ENCODE measurements at regions not wholly inside any gene's neighbourhood (a gene's known extent, or its start where the extent isn't known, plus 50 kb on each side); places are given as distances from the start of the nearest gene placed in this dataset.

DNA sequence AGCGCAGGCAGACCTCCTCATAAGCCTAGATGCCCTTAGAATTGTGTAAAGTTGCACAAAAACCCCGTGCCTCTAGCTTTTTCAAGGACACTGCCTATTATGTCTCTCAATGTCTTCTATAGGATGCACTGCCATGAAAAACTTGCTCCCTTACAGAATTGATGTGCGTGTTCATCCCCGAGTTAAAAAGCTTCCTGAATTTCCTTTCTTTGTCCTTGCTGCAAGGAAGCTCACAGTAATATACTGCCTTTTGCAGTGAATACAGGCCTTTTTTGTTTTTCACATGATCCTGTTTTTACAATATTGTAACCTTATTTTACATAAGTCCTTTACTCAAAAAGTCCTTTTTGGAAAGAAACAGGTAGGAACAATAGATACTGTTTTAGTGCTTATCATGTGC, 193.0 kb downstream of the TTLL7 start:
- no peaks in the 10 kb centered on the region for H3K9me3 ChIP-seq
- no peak overlapping the region for H3K27ac ChIP-seq
- intact Hi-C loops (cut with DNase I) = no loop called here
- DNase-seq = no peak
- H3K4me1 ChIP-seq = no peaks in the 10 kb centered on the region
- no peaks in the 10 kb centered on the region for H3K36me3 ChIP-seq
- no peak overlapping the region for H3K4me3 ChIP-seq
- 81 to 96% methylated on average over 4 of the region's 4 CpGs for WGBS, 2 donors
- no peaks in the 10 kb centered on the region for H3K27me3 ChIP-seq
- no peak for TF ChIP-seq POLR2A (IDR thresholded peaks at IDR 0.05)
- TF ChIP-seq CTCF (IDR thresholded peaks at IDR 0.05) = no peak

DNA sequence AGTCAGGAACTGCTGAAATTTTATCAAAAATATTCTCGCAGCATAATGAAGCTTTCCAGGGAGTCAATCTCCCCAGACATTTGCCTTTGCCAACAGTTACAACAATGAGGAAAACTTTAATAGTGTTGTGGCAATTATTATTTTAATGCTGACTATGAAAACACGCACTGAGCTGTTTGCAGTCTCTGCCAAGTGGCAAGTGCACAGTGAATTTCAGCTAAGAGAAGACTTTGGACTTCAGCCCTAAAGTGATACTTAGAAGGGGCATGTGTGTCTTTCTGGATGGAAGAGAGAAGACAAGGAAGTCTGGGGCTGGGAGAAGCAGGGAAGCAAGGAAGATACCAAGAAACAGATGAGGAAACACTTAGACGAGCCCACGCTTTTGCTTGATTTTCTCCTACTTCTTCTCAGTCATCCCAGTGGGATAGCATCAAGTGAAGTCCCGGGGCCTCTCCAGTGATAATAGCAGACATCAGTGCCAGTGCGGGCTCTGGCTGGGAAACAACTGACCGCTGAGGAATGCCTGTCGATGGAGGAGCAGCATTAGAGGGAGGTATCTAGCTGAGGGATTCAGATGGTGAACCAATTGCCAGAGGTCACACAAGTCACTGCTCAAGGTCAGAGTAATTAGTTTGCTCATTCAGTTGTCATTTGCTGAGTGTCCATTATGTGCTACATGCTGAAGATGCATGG, 196.3 kb downstream of the TTLL7 start:
- DNase-seq = no peak
- no peaks in the 10 kb centered on the region for H3K9me3 ChIP-seq
- H3K36me3 ChIP-seq = no peaks in the 10 kb centered on the region
- 53 to 59% methylated on average over 6 to 8 of the region's 8 CpGs for WGBS, 2 donors
- no peak overlapping the region for H3K4me3 ChIP-seq
- H3K27ac ChIP-seq = no peak overlapping the region
- no peaks in the 10 kb centered on the region for H3K27me3 ChIP-seq
- H3K4me1 ChIP-seq = peaks cover 0 to 5% (median 0%) of the 10 kb centered on the region in 3 donors
- intact Hi-C loops (cut with DNase I) = no loop called here
- TF ChIP-seq CTCF (IDR thresholded peaks at IDR 0.05) = no peak
- TF ChIP-seq POLR2A (IDR thresholded peaks at IDR 0.05) = no peak

- 70 to 79% methylated on average over 3 of the region's 3 CpGs for WGBS, 2 donors
- H3K36me3 ChIP-seq = no peaks in the 10 kb centered on the region
- H3K4me1 ChIP-seq = peaks cover 0 to 5% (median 0%) of the 10 kb centered on the region in 3 donors
- H3K4me3 ChIP-seq = no peak overlapping the region
- DNase-seq = no peak
- TF ChIP-seq CTCF (IDR thresholded peaks at IDR 0.05) (no peak), POLR2A (IDR thresholded peaks at IDR 0.05) (no peak)
- intact Hi-C loops (cut with DNase I) = no loop called here
- H3K27me3 ChIP-seq = no peaks in the 10 kb centered on the region
- H3K9me3 ChIP-seq = no peaks in the 10 kb centered on the region
- no peak overlapping the region for H3K27ac ChIP-seq
Measured at GRCh38 chr1:83802023-83802422, 196.9 kb downstream of the TTLL7 start.

DNA sequence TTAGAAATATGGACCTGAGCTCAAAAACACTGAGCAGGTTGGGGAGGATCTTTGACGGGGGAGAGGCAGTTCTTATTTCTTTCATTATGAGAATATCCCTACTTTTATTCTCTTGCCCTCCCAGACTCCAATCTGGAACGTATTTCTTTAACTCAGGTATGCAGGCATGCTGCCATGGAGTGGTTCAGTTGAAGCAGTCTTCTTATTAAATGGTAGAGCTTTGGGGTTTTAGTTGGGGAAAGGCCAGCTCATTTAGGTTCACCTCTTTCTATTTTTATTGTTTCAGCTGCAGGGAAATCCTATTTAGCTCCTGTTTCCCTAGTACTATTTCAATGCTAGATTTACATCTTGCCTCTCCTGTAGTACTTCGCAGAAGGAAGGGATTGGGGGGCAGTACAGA, 198.9 kb downstream of the TTLL7 start:
- Histone ChIP-seq H3K4me3 (no peak overlapping the region), H3K4me1 (peaks cover 0 to 5% (median 0%) of the 10 kb centered on the region in 3 donors), H3K27ac (no peak overlapping the region), H3K27me3 (no peaks in the 10 kb centered on the region), H3K9me3 (no peaks in the 10 kb centered on the region), H3K36me3 (no peaks in the 10 kb centered on the region)
- DNase-seq = no peak
- TF ChIP-seq CTCF (IDR thresholded peaks at IDR 0.05) (no peak), POLR2A (IDR thresholded peaks at IDR 0.05) (no peak)
- intact Hi-C loops (cut with DNase I) = no loop called here
- WGBS, 2 donors = 40 to 57% methylated on average over 3 of the region's 3 CpGs

DNA sequence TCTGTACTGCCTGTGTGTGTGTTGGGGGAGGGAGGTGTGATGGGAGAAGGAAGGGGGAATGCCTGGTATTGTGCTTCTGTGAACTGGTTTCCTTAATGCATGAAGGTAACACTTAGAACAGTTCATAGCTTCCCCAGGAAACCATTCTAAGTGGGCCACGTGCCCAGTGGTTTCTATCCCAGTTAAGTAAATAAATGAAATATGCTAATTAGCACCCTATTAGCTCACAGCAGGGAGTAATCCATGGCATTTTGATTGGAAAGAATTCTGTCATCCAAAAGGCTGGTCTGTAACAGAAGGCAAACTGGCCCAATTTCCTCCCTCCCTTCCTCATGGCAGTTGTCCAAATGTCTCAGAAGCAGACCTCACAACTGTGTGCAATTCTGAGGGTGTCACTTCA, 199.3 kb downstream of the TTLL7 start:
- TF ChIP-seq POLR2A (IDR thresholded peaks at IDR 0.05) (no peak), CTCF (IDR thresholded peaks at IDR 0.05) (no peak)
- no peaks in the 10 kb centered on the region for H3K27me3 ChIP-seq
- WGBS, 2 donors = 23 to 50% methylated on average over 1 of the region's 1 CpG
- no peak for DNase-seq
- intact Hi-C loops (cut with DNase I) = no loop called here
- H3K4me1 ChIP-seq = peaks cover 0 to 5% (median 0%) of the 10 kb centered on the region in 3 donors
- H3K36me3 ChIP-seq = no peaks in the 10 kb centered on the region
- no peak overlapping the region for H3K4me3 ChIP-seq
- no peak overlapping the region for H3K27ac ChIP-seq
- no peaks in the 10 kb centered on the region for H3K9me3 ChIP-seq
